Stimulated activated naive CD4-positive, alpha-beta T cell (primary cell): ENCODE measurements at regions not wholly inside any gene's neighbourhood (a gene's known extent, or its start where the extent isn't known, plus 50 kb on each side); places are given as distances from the start of the nearest gene placed in this dataset.

Source experiments
- DNase-seq, 6 experiments: peaks; one replicate each; lab custom pipeline; 2025; lab: John Stamatoyannopoulos, UW

DNA sequence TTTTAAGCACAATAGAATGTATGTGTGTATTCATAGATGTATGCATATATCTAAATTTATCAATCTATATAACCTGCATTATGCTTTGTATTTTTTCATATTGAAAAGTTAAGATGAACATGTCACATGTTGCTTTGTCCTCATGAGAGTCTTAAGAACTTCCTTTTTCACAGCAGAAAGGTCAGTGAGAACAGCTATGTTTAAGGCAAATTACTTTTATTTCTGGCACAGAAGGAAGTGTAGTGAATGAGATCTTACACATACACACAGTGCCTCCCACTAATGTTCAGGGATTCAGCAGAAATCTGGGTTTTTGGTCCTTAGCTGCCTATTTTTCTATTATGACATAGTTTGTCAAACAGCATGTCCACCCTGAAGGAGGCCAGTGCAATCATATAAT lies 134.8 kb downstream of the TMEM26 start:
- DNase-seq: no peak

GRCh38 chr10:61317706-61318105 lies 135.5 kb downstream of the TMEM26 start:
- DNase-seq: no peak

- no peak for DNase-seq
Measured at GRCh38 chr10:61316676-61317265, 136.4 kb downstream of the TMEM26 start.

DNA sequence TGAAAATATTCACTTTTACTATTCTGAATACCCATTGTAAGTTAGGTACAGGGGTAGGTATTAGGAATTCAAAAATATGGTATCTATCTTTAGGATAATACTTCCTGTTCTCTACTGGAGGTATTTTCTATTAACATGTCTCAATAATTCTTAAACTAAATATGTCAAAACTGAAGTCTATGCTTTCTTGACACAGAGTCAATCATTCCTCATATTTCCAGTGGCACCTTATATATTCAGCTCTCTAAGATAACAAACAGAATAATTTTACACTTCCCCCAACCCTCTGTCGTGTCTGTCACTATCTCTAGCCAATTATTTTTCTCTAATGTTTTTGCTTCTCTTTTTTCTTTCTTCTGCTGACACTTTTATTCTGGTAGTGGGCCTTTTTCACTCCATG lies 138.9 kb downstream of the TMEM26 start:
- no peak for DNase-seq

DNA sequence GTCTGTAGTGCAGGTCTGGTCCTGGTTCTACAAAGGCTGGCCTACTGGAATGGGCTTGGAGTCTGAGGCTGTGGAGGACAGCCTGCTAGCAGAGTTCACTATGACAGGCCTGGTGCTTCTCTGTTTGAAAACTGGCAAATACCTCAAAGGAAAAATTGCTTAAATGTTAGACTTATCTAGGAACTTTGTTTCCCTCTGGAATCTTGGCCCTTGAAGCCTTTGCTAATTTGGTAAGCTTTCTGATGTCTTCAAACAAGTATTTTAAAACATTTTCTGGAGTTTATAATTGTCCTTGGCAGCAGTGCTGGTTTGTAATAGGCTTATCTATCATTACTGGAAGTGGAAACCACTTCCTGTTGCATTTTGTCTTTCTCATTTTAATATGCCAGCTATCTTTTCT lies 139.7 kb downstream of the TMEM26 start:
- DNase-seq: no peak

DNA sequence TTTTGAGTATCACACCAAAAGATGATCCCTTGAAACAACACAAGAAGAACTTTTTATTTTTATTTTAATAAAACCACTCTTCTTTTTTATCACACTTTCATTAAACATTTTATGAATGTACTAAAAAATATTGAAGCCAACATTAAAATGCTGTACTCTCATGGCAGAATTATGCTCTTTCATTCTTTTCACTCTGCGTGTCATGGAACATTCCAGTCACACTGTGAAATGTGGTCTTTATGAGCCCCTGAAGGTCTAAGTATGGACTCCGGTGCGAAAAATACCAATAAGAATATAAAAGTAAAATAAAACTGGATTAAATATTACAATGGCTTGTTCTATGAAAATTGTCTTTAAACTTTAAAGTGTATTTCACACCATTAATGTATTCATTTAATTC lies 148.4 kb downstream of the TMEM26 start:
- no peak for DNase-seq

- no peak for DNase-seq
Measured at GRCh38 chr10:61302124-61302523, 151.1 kb downstream of the TMEM26 start.

DNA sequence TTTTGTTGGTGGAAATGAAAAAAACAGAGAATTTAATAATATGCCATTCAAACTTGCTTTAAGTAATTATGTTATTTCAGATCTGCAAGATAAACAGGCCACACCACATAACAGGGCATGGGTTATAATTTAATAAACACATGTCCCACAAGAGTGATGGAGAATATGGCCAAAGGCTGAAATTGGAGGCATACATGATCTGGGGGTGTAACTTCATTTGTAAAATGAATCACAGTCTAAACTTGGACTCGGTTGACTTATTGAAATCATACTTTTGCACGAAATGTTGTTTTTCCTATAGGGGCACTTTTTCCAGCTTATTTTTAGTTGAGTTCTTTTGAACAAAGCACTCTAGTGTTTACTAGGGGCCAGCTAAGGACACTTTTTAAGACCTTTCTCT lies 151.6 kb downstream of the TMEM26 start:
- DNase-seq: no peak

DNA sequence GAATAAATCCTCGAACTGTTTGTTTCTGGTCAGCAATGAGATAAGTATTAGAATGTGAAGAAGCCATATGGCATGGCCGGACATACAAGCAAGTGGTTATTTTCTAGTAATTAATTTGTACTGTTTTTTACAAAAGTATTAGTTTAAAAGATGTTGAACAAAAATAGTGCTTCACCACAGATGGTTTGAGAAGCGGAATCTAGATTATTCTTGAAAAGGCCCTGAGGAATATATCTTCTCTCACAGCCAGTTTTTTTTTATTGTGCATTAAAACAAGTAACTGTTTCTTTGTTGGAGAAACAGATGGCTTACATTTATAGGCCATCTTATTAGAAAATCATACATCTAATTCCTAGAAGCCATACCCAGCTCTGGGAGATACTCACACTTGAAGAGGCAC lies 153.3 kb downstream of the TMEM26 start:
- no peak for DNase-seq

GRCh38 chr10:61299156-61299555 lies 154.0 kb downstream of the TMEM26 start:
- no peak for DNase-seq

GRCh38 chr10:61298194-61298593 lies 155.0 kb downstream of the TMEM26 start:
- no peak for DNase-seq

DNA sequence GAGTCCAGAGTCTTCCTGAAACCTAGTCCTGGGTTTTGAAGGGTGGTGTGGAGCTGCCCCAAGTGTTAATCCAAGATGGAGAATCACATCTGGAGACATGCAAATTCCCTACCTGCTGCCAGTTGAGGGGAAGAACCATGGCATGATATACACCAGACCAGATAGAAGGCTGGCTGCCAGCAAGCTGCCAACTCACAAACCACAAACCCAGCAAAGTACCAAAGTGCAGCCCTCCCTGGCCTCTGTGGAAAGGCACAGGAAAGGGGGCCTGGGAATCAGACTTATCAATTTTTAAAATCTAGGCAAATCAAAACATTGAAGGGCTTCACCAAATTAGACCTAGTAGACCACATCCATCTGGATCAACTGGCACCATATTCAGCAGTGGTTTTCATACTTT lies 157.0 kb downstream of the TMEM26 start:
- no peak for DNase-seq

DNA sequence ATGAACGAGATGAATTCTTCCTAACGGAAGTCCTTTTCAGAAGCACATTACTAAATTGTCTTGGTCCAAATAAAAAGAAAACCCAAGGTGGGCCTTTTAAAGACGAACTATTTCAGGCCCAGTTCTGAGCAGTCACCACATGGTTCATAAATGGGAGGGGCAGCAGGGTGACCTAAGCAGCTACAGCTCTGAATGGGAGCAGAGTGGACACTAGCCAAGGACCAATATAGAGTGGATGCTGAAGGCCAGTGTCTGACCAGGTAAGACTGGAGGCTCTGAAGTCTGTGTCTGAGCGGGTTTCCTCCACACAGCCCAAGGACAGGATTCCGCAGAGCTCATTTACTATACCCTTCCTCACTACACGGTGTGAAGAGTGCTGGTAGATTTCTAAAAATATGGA lies 159.1 kb downstream of the TMEM26 start:
- DNase-seq: no peak

GRCh38 chr10:61289813-61290212 lies 163.4 kb downstream of the TMEM26 start:
- no peak for DNase-seq

GRCh38 chr10:61286686-61287085 lies 166.5 kb downstream of the TMEM26 start:
- peak in 3 of 6 experiments; percentile 43 to 50 (median 49) for DNase-seq

- DNase-seq: no peak
Measured at GRCh38 chr10:61285749-61286148, 167.4 kb downstream of the TMEM26 start.

DNA sequence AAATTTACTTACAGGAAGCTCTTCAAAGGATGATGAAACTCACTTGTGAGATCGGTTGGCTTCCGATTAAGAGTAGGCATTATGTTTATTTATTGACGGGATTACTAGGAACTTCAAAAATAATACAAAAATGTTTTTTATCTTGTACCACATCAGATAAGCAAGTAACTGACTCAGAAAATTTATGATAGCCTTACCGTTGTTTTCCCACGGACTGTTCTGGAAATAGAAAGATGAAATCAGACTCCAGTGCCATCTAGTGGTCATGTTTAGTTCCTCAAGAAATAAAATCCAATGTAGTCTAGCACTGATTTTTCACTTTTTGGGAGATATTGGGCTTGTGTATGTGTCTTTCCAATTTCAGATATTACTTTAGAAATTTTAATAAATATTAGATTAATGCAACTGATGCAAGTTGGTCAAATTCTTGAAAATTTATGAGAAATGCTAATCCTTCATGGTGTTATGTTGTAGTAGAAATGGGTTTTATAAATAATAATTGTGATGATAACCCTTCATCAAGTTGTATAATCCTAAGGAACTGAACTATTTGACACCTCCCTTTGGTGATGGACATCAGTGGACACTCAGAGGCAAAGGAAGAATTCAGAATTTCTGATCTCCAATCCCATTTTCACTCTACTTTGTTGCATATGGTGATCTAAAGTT lies 168.8 kb downstream of the TMEM26 start:
- peak in 3 of 6 experiments; percentile 18 to 47 (median 19) for DNase-seq

DNA sequence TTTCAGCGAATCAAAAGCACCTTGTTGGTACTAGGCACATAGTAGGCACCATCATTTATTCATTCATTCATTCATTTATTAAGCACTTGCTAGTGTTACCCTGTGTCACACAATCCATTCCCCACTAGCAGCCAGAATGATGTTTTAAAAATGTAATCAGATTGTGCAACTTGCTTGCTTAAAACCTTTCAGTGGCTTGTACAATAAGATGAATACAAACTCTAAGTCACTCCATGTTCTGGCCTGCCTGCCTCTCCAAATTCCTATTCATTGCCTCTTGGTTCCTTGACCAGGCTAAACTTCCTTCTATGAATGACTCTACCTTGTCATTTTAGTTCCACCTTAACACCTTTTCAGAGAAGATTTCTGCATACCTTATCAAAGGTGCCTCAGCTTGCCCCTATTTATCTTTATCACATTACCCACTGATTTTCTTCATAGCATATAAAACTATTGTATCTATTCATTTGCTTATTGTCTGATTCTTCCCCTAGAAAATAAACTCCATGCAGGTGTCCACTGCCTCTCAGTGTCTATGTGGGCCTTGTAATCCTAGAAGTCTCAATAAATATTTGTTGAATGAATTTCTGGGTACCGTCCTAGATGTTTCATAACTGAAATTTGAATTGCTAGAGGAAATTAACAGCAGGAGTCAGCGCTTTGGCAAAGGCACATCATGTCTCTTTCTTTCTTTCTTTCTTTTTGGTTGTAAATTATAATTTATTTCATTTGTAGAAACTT lies 169.5 kb downstream of the TMEM26 start:
- DNase-seq: no peak

DNA sequence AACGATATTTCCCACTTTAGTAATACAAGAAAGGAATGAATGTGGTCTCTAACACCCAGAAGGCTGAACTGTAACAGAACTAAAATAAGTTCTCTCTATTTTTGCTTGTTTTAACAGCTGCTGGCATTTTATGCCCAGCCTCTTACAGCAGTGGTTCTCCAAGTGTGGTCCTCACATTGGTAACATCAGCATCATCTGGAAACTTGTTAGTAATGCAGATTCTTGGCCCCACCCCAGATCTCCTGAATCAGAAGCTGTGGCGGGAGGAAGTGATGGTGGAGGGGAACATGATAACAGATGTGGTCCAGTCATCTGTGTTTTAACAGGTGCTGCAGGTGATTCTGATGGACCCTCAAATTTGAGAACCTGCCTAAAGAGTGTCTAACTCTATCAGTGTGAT lies 170.1 kb downstream of the TMEM26 start:
- DNase-seq: no peak

DNA sequence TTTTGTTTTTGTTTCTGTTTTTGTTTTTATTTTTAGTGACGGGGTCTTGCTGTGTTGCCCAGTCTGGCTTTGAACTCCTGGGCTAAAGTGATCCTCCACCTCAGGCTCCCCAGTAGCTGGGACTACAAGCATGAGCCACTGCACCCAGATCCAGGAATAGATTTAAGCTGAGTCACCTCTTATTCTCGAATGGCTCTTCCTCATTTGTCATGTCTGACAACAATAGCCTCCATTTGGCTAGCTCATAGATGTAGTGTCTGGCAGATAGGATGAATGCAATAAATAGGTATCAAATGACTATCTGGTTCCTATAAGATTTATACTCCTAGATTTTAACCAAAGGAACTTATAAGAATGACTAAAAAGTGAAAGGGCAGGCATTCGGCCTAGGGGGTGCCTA lies 172.9 kb downstream of the TMEM26 start:
- no peak for DNase-seq

DNA sequence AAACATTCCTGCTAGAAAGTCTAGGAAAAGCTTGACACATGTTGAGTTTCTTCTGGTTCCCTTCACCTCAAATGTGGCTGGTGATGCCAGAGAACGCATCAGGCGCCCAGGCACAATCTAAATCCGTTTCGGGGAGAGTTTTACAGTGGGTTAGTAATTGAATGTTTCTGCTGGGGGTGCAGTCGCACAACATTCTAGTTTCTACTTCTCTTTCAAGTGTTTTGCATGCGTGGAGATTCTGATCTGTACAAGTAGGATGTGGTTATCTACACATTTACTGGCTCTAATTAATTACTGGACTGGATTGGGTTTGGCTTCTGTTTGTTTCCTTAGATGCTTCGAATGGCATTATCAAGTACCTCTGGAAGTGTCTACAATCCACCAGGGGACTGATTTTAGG lies 173.8 kb downstream of the TMEM26 start:
- DNase-seq: no peak

DNA sequence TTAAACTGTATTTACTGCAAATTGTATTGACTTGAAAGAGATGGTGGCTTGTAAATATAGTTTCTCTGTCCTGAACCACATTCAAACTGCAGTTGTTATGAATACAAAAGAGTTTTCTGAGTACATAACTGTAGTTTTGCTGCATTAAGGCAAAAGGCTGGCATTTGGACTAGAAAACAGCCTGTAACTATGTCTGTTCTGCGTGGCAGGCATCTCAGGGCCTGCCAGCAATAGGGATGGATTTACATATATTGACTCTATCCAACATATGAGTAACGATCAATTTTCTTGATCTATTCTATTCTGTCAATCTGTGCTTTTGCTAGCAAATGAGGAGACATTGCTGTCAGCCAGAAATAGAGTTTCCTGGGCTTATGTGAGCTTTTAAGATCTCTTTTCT lies 174.6 kb downstream of the TMEM26 start:
- DNase-seq: no peak

DNA sequence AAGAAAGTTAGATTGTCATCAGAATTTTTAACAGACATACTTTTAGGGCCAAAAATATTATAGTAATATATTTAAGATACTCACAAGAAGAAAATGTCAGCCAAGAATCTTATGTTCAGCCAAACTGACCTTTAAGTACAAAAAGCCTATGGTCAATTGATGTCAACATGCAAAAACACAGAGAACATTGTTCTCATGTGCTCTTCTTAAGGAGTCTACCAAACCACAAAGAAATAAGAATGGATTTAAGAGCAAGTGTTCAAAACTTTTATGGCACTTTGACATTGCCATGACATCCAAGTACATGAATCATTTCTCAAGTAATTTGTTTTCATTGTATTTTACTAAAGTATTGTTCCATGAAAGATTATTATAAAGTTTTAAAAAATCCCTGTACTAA lies 180.4 kb downstream of the TMEM26 start:
- no peak for DNase-seq
